B cell (primary cell): ENCODE measurements at regions not wholly inside any gene's neighbourhood (a gene's known extent, or its start where the extent isn't known, plus 50 kb on each side); places are given as distances from the start of the nearest gene placed in this dataset.

Experiments
- ATAC-seq: fragments of 200-7000 bp; cut with Tn5 transposase; one replicate; pipeline ENCODE4 v1.10.0; 2021; ENCODE audit warnings: low read depth, mild to moderate bottlenecking, moderate number of reproducible peaks, moderate library complexity
- CTCF ChIA-PET: fragments of 350-600 bp; sonication (Branson Sonifier 250); formaldehyde crosslinking; loops from one replicate; lab custom pipeline; 2021; ENCODE audit warnings: antibody characterized with exemption, inconsistent platforms; lab: Charles Lee
- POLR2A ChIA-PET: fragments of 350-600 bp; sonication (Branson Sonifier 250); formaldehyde crosslinking; loops from one replicate; lab custom pipeline; 2021; ENCODE audit warnings: antibody characterized with exemption; lab: Charles Lee
- DNase-seq: peaks from one replicate; pipeline ENCODE4 v3.0.0; 2013
- H2AFZ ChIP-seq: 2 replicates; pipeline ENCODE4 v1.6.1; 2012; ENCODE audit warnings: mild to moderate bottlenecking, low read depth, low read length; ENCODE audit not compliant: insufficient read depth, poor library complexity, severe bottlenecking
- H3K27ac ChIP-seq, 2 donors: 1 replicate in 1 of 2; 2 replicates in 1 of 2; pipeline ENCODE4 v1.5.1; 2012 to 2013; ENCODE audit warnings: low read length in 2 of 2, mild to moderate bottlenecking in 2 of 2, moderate library complexity in 1 of 2
- H3K27me3 ChIP-seq, 4 experiments: fragments of 200-600 bp in 1 of 4; sonication (generic) in 1 of 4; replicated peaks in 1 of 4; 1 replicate in 2 of 4; 2 replicates in 2 of 4; pipeline versions ENCODE4 v1.6.1 to v1.7.0; 2013 to 2016; ENCODE audit warnings: low read length in 3 of 4, mild to moderate bottlenecking in 2 of 4, mixed read lengths in 1 of 4, moderate library complexity in 1 of 4; ENCODE audit not compliant: insufficient read depth in 4 of 4, control insufficient read depth in 3 of 4; ENCODE audit errors: control extremely low read depth in 1 of 4
- H3K36me3 ChIP-seq, 2 experiments: replicated peaks in 1 of 2; 1 replicate in 1 of 2; 2 replicates in 1 of 2; pipeline versions ENCODE4 v1.6.1 to v1.7.1; 2013; ENCODE audit warnings: low read length in 1 of 2; ENCODE audit not compliant: insufficient read depth in 2 of 2, control insufficient read depth in 1 of 2; ENCODE audit errors: control extremely low read depth in 1 of 2, extremely low read depth in 1 of 2
- H3K4me1 ChIP-seq, 2 donors: fragments of 200-600 bp in 1 of 2; sonication (generic) in 1 of 2; 1 replicate in 1 of 2; 2 replicates in 1 of 2; pipeline versions ENCODE4 v1.5.1 to v1.6.1; 2013 to 2017; ENCODE audit warnings: low read length in 2 of 2; ENCODE audit not compliant: control insufficient read depth in 2 of 2, insufficient read depth in 2 of 2
- H3K4me2 ChIP-seq: replicated peaks from 2 replicates; pipeline ENCODE3; 2012; ENCODE audit warnings: mild to moderate bottlenecking, low read depth, low read length; ENCODE audit not compliant: poor library complexity, severe bottlenecking
- H3K4me3 ChIP-seq, 5 experiments: fragments of 200-600 bp in 1 of 5; sonication (generic) in 1 of 5; 1 replicate in 3 of 5; 2 replicates in 2 of 5; pipeline versions ENCODE4 v1.5.1 to v1.7.0; 2011 to 2016; ENCODE audit warnings: low read length in 4 of 5, mild to moderate bottlenecking in 4 of 5, low read depth in 2 of 5, control low read depth in 1 of 5, moderate library complexity in 1 of 5; ENCODE audit not compliant: insufficient read depth in 1 of 5; ENCODE audit errors: control extremely low read depth in 1 of 5, extremely low read depth in 1 of 5
- H3K79me2 ChIP-seq: fragments of 200-600 bp; sonication (generic); one replicate; pipeline ENCODE4 v1.6.0; 2016; ENCODE audit warnings: low read length; ENCODE audit not compliant: control insufficient read depth, insufficient read depth
- H3K9ac ChIP-seq: fragments of 200-600 bp; sonication (generic); 2 replicates; pipeline ENCODE4 v1.6.1; 2017; ENCODE audit warnings: mild to moderate bottlenecking, low read length, moderate library complexity
- H3K9me3 ChIP-seq, 3 donors: one replicate each; pipeline versions ENCODE4 v1.6.1 to v1.7.1; 2013; ENCODE audit warnings: low read length in 2 of 3; ENCODE audit not compliant: control insufficient read depth in 2 of 3, insufficient read depth in 1 of 3; ENCODE audit errors: control extremely low read depth in 1 of 3
- H4K20me1 ChIP-seq: 2 replicates; pipeline ENCODE4 v1.6.0; 2012; ENCODE audit warnings: mild to moderate bottlenecking, low read length; ENCODE audit not compliant: insufficient read depth, control insufficient read depth, poor library complexity, severe bottlenecking
- H3K27ac Mint-ChIP-seq: one replicate; pipeline ENCODE4 v1.8.0; 2021; ENCODE audit warnings: mixed read lengths
- H3K27me3 Mint-ChIP-seq: one replicate; pipeline ENCODE4 v1.8.0; 2021; ENCODE audit warnings: mixed read lengths
- H3K4me1 Mint-ChIP-seq: one replicate; pipeline ENCODE4 v1.8.0; 2021; ENCODE audit warnings: mixed read lengths
- H3K4me3 Mint-ChIP-seq: one replicate; pipeline ENCODE4 v1.8.0; 2021; ENCODE audit warnings: mixed read lengths
- H3K9me3 Mint-ChIP-seq: one replicate; pipeline ENCODE4 v1.8.0; 2022; ENCODE audit warnings: mixed read lengths; ENCODE audit not compliant: insufficient read depth
- EZH2 ChIP-seq: IDR thresholded peaks from 2 replicates; pipeline ENCODE4 v1.6.1; 2012; ENCODE audit warnings: borderline replicate concordance, low read depth, mild to moderate bottlenecking, moderate library complexity, low read length; ENCODE audit not compliant: insufficient read depth, poor library complexity, severe bottlenecking
- WGBS: methylation state at CpG from one replicate; pipeline ENCODE4 v1.1.5; 2013; ENCODE audit warnings: missing lambda C conversion rate; ENCODE audit not compliant: insufficient coverage; 5-methylcytosine and 5-hydroxymethylcytosine counted together
- intact Hi-C: fragments of 100-400 bp; cut with micrococcal nuclease; formaldehyde crosslinking; loops from one replicate; pipeline ENCODE4 v1.10.0; 2022
- TF ChIP-seq, protein P1 (sequence below): fragments of 200-600 bp; IDR thresholded peaks from one replicate; pipeline ENCODE4 v1.8.0; 2022; ENCODE audit warnings: antibody characterized with exemption, mild to moderate bottlenecking

- H3K27ac ChIP-seq, result no peak overlapping the region
- H3K4me3 ChIP-seq, result no peak overlapping the region
- no peaks in the 10 kb centered on the region for H3K4me1 ChIP-seq
- no peak overlapping the region for H2AFZ ChIP-seq
- no peaks in the 10 kb centered on the region for H3K27me3 ChIP-seq
- WGBS, result 93% methylated on average over 26 of the region's 40 CpGs
- ATAC-seq (no peak), DNase-seq (no peak)
- Mint-ChIP-seq H3K9me3 (no peaks in the 10 kb centered on the region), H3K4me3 (no peak overlapping the region), H3K27ac (no peak overlapping the region), H3K27me3 (no peaks in the 10 kb centered on the region), H3K4me1 (no peaks in the 10 kb centered on the region)
- ChIA-PET POLR2A (no interaction called here), CTCF (no interaction called here)
- H3K4me2 ChIP-seq, result no peak overlapping the region
- H3K36me3 ChIP-seq, result no peaks in the 10 kb centered on the region
- no peaks in the 10 kb centered on the region for H4K20me1 ChIP-seq
- peaks cover 0 to 7% (median 0%) of the 10 kb centered on the region in 3 donors for H3K9me3 ChIP-seq
- intact Hi-C loops, result no loop called here
- TF ChIP-seq EZH2, result no peak
- TF ChIP-seq, protein P1, sequence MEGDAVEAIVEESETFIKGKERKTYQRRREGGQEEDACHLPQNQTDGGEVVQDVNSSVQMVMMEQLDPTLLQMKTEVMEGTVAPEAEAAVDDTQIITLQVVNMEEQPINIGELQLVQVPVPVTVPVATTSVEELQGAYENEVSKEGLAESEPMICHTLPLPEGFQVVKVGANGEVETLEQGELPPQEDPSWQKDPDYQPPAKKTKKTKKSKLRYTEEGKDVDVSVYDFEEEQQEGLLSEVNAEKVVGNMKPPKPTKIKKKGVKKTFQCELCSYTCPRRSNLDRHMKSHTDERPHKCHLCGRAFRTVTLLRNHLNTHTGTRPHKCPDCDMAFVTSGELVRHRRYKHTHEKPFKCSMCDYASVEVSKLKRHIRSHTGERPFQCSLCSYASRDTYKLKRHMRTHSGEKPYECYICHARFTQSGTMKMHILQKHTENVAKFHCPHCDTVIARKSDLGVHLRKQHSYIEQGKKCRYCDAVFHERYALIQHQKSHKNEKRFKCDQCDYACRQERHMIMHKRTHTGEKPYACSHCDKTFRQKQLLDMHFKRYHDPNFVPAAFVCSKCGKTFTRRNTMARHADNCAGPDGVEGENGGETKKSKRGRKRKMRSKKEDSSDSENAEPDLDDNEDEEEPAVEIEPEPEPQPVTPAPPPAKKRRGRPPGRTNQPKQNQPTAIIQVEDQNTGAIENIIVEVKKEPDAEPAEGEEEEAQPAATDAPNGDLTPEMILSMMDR, result no peak
- H3K79me2 ChIP-seq, result no peaks in the 10 kb centered on the region
- no peak overlapping the region for H3K9ac ChIP-seq
These were observed 319.2 kb upstream of the SLC7A11 start for GRCh38 chr4:138561276-138561880.

DNA sequence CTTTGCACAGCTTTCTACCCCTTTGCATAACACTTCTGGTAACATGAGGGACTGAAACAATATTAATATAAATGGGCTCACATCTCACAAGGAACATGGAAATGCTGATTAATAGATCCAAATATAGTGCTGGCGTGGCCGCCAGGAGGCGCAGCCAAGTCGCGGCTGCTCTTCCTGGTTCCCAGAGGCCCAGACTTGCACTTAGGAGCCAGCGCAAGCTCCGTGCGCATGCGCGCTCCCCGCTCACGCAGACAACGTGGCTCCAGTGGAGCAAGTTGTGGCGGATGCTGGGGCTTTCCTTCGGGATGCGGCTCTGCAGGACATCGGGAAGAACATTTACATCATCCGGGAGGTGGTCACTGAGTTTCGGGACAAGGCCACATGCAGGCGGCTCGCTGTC is 318.3 kb upstream of the SLC7A11 start:
- Mint-ChIP-seq H3K4me1 (no peaks in the 10 kb centered on the region), H3K27me3 (no peaks in the 10 kb centered on the region), H3K9me3 (no peaks in the 10 kb centered on the region), H3K4me3 (no peak overlapping the region), H3K27ac (no peak overlapping the region)
- POLR2A ChIA-PET, result no interaction called here
- Histone ChIP-seq H3K36me3 (no peaks in the 10 kb centered on the region), H3K4me1 (no peaks in the 10 kb centered on the region), H3K27me3 (no peaks in the 10 kb centered on the region), H3K79me2 (no peaks in the 10 kb centered on the region), H3K9ac (no peak overlapping the region), H3K27ac (no peak overlapping the region), H3K4me2 (no peak overlapping the region), H3K4me3 (no peak overlapping the region), H2AFZ (no peak overlapping the region), H4K20me1 (no peaks in the 10 kb centered on the region), H3K9me3 (peaks cover 0 to 7% (median 0%) of the 10 kb centered on the region in 3 donors)
- 87% methylated on average over 21 of the region's 21 CpGs for WGBS
- no peak for DNase-seq
- CTCF ChIA-PET, result no interaction called here
- no peak for ATAC-seq
- intact Hi-C loops, result no loop called here
- no peak for TF ChIP-seq EZH2
- TF ChIP-seq, protein P1, result no peak
